Right lobe of liver (tissue), 4 donors: ENCODE measurements at regions not wholly inside any gene's neighbourhood (a gene's known extent, or its start where the extent isn't known, plus 50 kb on each side); places are given as distances from the start of the nearest gene placed in this dataset.

Source experiments
- POLR2A ChIP-seq: fragments of 450-650 bp; IDR thresholded peaks from one replicate; pipeline ENCODE4 v1.6.1; 2017; ENCODE audit warnings: antibody characterized with exemption, mild to moderate bottlenecking
- TF ChIP-seq, protein P1 (sequence below), 4 donors: fragments of 200-600 bp in 3 of 4; fragments of 450-650 bp in 1 of 4; IDR thresholded peaks; one replicate each; pipeline versions ENCODE4 v1.5.1 to v1.8.0; 2016 to 2022; ENCODE audit warnings: antibody characterized with exemption in 4 of 4, mild to moderate bottlenecking in 2 of 4
- donor health status: DM: no; HTN: no; CAD: no.
- donor health status: DM: no; HTN: no; CAD: no.
- donor health status: DM: no; HTN: yes; CAD: no.

DNA sequence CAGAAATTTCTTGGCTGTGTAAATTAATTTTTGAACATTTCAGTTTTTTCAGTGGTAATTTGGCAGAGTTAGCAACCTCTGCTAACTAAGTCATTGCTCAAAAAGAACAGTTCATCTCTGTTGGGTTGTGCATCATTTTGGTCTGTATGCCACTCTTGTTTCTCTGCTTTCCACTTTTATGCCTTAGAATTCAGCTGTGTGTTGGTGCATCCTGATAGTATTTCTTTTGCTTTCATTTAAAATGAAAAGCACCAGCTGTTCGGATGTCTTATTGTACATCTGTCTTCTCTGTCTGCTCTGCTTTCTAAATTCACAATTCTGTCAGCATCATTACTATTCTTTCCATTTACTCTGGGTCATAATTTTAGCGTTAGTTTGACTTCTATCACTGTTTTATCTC is 388.2 kb upstream of the NDST4 start:
- TF ChIP-seq POLR2A: no peak
- TF ChIP-seq, protein P1, sequence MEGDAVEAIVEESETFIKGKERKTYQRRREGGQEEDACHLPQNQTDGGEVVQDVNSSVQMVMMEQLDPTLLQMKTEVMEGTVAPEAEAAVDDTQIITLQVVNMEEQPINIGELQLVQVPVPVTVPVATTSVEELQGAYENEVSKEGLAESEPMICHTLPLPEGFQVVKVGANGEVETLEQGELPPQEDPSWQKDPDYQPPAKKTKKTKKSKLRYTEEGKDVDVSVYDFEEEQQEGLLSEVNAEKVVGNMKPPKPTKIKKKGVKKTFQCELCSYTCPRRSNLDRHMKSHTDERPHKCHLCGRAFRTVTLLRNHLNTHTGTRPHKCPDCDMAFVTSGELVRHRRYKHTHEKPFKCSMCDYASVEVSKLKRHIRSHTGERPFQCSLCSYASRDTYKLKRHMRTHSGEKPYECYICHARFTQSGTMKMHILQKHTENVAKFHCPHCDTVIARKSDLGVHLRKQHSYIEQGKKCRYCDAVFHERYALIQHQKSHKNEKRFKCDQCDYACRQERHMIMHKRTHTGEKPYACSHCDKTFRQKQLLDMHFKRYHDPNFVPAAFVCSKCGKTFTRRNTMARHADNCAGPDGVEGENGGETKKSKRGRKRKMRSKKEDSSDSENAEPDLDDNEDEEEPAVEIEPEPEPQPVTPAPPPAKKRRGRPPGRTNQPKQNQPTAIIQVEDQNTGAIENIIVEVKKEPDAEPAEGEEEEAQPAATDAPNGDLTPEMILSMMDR (IDR thresholded peaks at IDR 0.05): no peak
